HG03159 (cell line): ENCODE measurements at regions not wholly inside any gene's neighbourhood (a gene's known extent, or its start where the extent isn't known, plus 50 kb on each side); places are given as distances from the start of the nearest gene placed in this dataset.
"Not testable (repeated sequence)": the region's sequence is repeated elsewhere in the genome, so short reads cannot be mapped to it uniquely, and the experiment has no call there.

Experiments used
- ATAC-seq: cut with Tn5 transposase; IDR thresholded peaks from one replicate; pipeline ENCODE4 v1.9.1; 2021; ENCODE audit warnings: mild to moderate bottlenecking, moderate library complexity; ENCODE audit not compliant: unreplicated experiment

DNA sequence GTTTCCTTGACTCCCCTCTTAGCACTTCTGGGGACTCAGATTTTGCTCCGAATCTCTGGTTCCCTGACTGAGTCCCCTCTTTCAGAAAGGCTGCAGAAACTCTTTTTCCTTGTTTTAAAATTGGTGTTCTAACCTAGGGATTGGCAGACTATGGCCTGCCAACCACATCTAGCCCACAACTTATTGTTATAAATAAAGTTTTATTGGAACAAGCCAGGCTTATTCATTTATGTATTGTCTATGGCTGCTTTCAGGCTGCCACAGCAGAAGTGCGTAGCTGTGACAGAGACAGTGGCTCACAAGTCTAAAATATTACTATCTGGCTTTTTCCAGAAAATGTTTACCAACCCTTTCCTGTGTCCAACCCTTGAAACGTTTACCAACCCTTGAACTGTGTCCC, 81.7 kb downstream of the IER5 start:
- no peak for ATAC-seq

DNA sequence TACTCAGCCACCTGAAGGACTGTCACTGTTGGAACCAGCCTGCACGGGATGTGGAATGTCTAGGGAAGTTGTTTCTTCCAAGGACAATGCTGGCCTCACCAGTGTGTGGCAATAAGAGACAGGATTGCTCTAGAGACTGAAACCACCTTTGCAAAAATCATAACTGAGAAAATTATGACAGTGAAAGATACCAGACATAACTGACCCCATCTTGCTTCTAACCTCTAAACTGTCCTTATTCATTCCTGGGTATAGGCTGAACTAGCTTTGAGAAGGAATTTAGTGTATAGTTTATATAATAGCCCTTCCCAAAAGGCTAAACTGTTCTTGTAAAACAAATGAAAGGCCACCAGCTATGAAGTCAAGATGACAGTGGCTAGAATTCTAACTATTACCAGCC, 83.6 kb downstream of the IER5 start:
- ATAC-seq: no peak

DNA sequence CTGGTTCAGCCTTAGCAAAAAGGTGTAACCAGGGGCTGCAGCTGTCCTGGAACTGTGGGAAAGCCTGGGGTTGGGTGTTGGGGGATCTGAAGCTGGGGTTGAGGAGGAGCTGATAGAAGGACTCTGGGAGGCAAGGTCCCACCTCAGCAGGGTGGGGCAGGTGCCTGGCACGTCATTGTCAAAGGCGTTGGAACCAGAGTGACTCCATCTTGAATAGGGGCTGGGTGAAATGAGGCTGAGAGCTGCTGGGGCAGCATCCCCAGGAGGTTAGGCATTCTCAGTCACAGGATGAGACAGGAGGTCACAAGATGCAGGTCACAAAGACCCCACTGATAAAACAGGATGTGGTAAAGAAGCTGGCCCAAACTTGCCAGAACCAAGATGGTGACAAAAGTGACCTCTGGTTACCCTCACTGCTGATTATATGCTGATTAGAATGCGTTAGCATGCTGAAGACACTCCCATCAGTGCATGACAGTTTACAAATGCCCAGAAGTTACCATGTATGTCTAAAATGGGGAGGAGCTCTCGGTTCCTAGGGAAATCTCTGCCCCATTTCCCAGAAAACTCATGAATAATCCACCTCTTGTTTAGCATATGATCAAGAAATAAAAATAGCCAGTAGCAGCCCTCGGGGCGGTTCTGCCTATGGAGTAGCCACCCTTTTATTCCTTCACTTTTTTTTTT, 85.4 kb downstream of the IER5 start:
- ATAC-seq: no peak

DNA sequence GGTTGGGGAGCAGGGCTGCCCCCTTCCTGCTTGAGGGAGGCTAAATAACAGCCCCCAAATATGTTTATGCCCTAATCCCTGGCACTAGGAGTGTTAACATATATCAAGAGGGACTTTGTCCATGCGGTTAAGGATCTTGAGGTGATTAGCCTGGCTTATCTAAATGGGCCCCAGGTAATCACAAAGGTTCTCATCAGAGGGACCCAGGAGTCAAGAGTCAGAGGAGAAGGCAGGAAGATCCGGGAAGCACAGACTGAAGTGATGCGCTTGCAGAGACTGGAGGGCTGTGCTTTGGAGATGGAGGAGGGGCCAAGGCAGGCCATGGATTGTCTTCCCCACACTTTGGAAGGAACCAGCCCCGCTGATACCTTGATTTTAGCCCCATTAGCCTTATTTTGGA, 86.4 kb downstream of the IER5 start:
- no peak for ATAC-seq

DNA sequence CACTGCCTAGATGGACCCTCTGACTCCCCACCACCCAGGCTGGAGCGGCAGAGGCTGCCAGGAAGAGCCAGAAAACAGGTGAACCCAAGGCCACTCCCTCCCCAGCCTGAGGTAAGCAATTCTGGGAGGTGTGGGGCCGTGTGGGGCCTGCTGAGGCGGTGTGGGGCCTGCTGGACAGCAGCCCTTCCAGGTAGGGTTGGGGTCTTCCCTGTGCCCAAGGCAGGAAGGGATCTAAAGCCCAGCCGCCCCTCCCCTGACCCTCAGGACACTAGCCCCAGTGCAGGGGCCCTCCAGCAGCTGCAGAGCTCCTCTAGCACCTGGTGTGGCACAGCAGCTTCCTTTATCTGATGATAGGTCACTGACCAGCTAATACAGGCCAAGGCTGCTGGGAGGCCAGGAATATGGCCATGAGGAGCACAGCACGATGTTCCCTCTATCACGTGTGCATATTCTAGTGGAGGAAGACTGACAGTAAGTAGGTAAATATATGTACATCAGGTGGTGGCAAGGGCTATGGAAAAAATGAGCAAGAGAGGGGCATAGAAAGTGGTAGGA, 86.9 kb downstream of the IER5 start:
- no peak for ATAC-seq

DNA sequence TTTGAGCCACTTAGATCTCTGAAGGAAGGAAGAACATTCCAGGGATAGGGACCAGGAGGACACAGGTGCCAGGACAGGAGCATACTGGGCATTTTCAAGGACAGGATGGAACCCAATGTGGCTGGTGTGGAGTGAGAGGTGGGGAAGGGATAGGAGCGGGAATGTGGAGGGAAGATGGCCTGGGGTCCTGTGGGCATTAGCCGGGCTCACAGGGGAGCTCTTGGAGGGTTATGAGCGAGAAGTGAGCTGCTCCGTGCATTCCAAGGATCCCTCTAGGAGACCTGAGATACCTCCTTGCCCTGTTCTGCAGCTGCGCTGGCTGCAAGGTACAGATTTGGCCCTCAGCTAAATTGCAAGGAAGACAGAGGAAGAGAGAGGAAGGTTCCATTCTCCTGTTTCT, 87.5 kb downstream of the IER5 start:
- ATAC-seq: no peak

DNA sequence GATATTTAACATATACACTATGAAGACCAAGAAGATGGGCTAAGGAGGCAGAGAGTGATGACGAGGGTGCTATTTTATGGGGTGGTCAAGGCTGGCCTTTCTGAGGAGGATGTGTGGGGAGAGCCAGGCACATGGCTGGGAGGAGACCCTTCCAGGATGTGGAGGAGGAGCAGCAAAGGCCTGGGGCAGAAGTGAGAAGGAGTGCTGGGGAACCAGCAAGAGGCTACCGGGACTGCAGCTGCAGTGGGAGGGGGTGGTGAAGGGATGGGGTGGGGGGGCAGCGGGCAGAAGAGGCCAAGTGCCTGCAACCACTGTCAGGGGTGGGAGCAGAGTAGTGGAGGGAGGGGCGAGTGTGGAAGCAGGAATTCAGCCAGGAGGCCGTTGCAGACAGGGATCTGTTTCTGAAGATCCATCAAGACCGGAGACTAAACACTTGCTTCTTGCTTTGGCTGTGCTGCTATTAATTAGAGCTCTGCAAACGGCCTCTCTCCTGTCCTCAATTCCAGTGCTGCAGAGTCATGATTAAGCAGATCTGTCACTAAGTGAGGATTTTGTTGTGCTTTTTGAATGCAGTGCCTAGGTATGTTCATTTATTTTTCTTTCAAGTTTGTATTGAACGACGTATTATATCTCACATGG, 89.9 kb downstream of the IER5 start:
- no peak for ATAC-seq

DNA sequence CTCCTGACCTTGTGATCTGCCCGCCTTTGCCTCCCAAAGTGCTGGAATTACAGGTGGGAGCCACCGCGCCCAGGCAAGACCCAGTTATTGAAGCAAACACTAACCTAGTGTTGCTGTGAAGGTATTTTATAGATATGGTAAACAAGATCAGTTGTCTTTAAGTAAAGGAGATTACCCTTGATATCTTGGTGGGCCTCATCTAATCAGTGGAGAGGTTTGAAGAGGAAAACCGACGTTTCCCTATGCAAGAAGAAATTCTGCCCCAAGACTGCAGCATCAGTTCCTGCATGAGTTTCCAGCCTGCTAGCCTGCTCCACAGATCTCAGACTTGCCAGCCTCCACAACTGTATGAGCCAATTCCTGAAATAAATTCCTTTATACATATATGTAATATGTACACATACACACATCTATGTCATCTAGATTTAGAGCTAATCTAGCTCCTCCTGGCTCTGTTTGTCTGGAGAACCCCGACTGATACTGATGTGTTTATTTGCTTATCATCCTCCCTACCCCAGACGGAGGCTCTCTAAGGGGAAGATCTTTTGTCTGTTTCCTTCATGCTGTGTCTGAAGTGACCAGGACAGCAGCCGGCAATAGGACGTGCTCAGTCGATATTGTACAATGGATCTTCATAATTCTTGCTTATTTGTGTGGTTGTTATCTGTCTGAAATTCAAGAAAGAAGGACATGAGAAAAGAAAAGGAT, 90.9 kb downstream of the IER5 start:
- no peak for ATAC-seq

DNA sequence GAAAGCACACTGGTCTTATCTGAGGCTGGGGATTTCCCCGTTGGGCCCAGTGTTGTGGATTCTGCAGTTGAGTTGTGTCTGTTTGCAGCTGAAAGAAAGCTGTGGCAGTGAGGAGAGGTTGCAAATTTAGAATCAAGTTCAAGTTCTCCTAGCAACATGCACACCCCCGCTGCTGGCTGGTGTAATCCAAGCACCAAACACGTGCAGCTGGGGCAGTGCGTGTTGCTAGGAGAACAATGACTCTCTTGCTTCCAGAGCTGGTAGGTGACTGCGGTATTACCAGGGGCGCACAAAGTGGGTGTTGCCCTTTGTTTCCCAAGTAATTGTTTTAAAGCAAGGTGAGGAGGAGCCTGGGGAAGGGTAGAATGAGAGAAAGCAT, 91.5 kb downstream of the IER5 start:
- no peak for ATAC-seq

DNA sequence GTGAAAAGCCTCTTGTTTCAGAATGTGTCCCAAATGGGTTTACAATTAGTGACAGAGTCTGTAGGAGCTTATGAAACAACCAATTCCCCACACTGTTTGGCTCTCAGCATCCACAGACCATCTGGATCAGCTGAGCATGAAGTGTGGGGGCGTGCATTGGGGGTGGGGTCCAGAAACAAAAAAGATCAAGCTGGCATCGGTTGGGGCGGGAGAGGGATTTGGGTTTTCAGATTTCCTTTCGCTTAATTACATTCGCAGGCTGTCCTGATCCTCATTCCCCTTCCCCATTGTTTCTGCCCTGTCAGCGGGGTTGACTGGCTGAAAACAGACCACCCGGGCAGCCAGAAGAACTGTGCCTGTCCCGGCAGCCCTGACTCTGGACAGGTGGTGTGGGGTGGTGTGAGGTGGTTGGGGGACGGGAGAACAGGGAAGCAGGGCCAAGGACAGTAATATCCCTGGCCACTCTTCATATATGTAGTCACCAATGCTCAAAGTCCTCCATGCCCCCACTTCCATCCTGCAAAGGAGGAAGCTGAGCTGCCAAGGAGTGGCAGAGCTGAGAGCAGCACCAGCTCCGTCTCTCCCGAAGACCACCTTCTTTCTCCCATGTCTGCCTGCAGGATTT, 92.0 kb downstream of the IER5 start:
- ATAC-seq: no peak

DNA sequence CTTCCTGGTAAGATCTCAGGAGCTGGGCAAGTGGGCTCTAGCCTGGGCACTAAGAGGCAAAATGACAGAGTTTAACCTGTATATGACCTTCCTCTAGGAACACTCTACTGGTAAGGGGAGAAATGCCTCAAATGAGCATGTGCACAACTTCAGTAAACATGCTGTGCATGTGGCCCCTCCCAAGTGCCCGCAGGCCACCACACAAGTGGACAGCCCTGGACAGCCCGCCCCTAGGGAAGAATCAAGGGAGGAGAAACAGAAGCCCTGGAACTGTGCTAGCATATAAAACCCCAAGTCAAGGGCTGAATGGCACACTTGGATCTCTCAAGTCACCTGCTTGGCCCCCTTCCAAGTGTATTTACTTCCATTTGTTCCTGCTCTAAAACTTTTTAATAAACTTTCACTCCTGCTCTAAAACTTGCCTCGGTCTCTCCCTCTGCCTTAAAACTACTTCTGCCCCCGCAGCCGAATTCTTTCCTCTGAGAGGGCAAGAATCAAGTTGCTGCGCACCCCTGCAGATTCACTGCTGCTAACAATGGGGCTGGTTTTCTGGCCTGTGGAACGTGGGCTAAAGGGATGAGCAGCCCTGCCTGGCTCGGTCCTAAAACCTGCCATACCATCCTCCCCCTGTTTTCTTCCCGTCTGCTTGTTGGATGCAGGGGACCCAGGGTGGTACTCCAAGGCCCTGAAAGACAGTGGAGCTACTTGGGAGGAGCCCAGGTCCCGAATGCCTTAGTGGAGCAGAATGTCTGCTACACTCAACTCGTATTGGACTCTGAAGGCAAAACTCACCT, 93.5 kb downstream of the IER5 start:
- ATAC-seq: no peak

DNA sequence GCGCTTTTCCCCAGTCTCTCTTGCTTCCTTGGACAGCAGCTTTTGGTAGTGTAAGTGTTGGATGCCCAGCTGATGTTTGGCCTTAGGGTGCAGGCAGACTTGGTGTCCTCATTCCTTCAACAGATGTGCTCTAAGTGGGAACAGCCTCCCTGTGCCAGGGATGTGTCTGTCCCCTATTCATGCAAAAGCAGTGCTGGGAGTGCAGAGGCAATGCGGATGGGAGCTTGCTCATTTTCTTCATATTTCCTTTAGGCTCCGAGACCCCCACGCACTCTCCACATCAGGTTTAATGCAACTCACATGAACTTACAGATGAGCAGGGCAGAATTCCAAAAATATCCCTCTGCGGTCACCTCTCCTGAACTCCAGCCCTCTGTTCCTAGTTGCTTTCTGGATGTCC, 96.1 kb downstream of the IER5 start:
- no peak for ATAC-seq

DNA sequence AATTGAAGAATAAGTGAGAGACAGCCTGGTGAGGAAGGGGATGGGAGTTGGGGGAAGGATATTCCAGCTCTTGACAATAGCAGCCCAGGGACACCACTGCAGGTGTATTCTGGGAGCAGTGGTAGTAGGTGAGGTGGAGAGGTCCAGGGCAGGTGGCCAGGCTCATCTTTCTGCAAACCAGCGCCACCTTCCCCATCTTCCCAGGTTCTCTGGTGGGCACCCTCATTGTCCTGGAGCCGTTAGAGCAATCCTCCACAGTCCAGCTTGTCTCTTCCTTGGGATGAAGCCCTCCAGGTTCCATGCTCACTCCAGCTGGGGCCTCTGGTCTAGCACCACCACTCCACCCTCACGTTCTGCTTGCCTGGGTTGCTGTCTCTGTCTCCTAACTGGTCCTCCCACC, 97.0 kb downstream of the IER5 start:
- ATAC-seq: no peak

DNA sequence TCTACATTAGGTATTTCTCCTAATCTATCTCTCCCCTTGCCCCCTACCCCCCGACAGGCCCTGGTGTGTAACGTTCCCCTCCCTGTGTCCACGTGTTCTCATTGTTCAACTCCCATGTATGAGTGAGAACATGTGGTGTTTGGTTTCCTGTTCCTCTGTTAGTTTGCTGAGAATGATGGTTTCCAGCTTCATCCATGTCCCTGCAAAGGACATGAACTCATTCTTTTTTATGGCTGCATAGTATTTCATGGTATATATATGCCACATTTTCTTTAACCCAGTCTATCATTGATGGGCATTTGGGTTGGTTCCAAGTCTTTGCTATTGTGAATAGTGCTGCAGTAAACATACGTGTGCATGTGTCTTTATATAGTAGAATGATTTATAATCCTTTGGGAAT, 97.6 kb downstream of the IER5 start:
- not testable (repeated sequence) for ATAC-seq

DNA sequence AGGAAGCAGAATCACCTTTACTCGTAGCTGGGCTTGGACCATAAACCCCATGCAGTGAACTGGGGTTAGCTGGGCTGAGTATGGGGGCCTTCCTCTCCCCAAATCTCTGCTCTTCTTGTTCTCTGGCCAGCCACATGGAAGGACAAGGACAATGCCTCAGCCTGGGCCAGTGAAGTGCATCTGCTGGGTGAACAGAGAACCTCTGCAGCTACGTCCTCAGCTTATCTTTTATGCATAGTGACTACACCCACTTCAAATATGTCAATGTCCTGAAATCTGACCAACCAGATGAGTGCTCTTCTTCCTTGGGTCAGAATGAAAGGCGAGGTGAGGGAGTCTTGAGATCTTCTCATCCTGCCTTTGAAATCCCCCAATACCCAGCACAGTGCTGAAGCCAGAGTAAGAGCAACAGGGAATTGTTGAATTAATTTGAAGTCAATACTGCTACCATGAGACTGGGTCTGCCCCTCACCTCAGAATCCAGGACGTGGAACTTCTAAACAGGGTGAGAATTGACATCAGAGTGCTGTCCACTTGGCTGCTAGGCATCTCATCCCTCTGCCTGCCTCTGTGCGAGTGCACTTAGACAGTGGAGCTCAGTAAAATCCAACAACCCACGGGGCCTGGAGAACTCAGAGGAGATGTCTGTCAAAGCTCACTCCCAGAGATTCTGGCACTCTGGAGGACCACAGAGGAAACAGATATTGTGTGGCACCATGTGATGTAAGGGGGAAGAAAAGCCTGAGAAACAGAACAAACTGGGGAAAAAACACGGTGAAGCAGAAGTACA, 99.0 kb downstream of the IER5 start:
- no peak for ATAC-seq

DNA sequence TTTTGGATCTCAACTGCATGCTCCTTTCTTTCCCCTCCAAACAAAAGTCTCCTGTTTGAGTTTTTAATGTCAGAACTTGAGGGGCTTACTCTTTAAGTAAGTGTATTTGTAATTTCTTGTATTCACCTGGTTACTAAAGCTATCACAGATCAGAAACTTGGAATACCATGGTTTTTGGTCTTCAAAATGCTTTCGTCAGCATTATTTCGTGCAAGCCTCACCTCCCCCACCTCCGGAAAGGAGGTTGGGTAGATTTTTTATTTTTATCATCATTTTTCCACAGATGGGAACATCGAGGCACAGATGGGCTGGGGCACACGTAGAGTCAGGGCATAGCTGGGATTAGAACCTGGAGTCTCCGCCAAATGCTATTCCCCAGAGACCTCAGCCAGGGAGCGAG, 100.7 kb downstream of the IER5 start:
- no peak for ATAC-seq

DNA sequence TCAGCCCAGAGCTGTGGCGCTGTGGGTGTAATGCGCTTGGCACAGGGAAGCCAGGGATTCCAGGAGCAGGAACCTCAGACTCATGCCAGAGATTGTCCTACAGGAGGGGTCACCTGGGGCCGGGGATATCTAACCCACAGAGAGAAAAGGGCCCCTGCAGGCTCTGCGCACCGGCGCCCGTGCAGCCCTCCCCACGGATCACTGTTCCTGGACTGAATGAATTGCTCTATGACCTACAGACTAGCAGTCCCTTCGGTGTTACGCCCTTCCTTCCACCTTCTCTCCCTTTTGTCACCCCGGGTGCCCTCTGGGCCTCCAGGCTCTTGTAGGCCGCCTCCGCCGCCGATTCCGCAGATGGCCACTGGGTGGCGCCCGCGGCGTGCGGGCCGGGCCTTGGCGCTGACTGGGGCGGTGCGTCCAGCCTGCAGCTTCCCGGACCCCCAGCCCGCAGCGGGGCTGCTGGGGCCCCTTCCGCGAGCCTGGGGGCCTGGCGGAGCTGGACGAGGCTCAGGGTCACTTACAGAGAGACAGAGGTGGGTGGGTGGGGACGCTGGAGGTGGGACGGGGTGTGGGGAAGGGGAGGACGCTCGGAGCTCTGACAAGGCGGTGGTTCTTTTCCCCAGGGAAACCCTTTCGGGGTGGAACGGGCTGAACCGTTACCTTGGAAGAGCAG, 101.3 kb downstream of the IER5 start:
- peak; percentile 62 for ATAC-seq

DNA sequence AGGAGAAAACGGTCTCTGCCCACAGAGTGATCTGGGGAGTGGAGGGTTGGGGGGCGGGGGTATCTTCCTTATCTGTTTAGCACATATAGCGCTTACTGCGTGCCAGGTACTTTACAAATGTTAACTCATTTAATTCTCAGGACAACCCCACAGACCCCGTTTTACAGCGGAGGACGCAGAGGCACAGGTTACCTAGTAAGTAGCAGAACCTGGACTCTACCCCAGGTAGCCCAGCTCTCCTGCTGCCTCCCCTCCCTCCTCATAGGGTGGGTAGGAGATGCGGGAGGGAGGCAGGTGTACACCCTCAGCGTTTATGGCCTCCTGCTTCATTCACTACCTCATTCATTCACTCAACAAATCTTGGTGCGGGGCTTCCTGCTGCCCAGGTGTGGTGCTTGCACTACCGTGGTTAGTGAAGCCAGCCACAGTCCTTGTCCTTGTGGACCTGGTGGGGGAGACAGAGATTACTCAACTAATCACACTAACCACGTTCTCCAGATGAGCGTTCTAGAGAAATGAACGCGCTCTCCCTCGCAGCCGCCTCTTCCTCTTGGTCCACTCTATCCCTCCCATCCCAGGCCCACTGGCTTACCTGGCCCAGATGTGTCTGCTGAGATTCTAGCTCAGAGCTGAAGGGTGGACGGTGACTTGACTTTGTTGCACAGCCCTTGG, 102.0 kb downstream of the IER5 start:
- ATAC-seq: no peak

DNA sequence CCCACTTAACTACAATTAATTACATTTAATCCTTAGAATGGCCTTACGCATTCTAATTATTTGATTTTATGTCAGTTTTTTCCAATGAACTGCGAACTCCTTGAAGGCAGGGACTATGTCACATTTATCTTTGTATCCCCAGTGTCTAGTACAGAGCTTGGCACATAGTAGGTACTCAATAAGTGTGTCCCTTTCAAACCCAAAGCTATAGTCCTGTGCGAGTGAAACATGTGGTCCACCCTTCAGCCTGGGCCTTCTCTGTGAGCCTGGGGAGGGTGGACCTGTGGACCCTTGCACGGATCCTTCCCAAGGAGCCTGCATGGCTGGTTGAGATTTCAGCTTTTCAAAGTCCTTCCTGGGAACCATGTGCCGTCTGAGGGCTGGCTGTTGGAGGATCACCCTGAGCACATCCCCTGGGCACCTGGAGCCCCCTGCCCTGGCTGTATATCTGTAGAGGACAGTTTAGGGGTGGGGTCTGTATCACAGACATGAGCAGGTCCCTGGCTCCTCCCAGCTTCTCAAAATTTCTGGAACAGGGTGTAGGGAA, 103.1 kb downstream of the IER5 start:
- ATAC-seq: no peak
